NOMO-1 (cell line): ENCODE measurements at regions not wholly inside any gene's neighbourhood (a gene's known extent, or its start where the extent isn't known, plus 50 kb on each side); places are given as distances from the start of the nearest gene placed in this dataset.
A peak's percentile ranks its signal among the peaks of the same experiment; 100 is the strongest.

Source experiments
- DNase-seq, 2 experiments: peaks; one replicate each; lab custom pipeline; 2025; ENCODE audit not compliant: unreplicated experiment in 2 of 2; lab: John Stamatoyannopoulos, UW

DNA sequence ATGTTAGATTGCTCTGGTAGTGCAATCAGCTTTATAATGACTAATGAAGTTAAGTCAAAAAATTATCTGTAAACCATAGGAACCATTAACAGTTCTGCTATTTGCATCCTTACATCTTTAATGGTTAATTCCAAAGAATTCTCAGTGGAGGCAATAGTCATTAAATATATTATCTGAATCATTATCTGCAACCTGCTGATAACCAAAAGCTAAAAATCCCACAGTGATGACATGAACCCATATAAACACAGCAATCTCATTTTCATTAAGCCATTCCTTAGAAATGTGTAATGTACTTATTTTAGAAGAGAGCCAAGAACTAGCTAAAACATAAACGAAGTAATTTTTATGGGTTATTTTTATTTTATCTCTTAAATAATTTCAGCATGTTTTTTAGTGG lies 60.2 kb downstream of the MAGEB16 start:
- DNase-seq, result no peak

DNA sequence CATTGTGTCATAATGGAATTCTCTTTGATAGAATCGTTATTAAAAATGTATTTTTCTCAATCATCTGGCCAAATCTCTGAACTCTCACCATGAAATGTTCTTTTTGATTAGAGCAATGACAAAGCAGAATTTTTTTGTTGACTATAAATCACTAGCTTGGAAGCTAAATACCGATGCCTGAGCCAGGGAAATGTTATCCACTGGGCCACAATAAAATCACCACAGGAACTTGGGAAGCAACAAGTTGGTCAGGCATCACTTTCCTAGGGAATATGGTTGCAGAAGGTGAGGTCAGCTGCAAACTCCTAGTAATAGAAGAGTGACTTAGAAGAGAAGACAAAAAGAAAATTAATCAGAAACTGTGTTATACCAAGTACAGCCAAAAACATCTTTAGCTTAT lies 60.6 kb upstream of the CFAP47 start:
- no peak for DNase-seq

DNA sequence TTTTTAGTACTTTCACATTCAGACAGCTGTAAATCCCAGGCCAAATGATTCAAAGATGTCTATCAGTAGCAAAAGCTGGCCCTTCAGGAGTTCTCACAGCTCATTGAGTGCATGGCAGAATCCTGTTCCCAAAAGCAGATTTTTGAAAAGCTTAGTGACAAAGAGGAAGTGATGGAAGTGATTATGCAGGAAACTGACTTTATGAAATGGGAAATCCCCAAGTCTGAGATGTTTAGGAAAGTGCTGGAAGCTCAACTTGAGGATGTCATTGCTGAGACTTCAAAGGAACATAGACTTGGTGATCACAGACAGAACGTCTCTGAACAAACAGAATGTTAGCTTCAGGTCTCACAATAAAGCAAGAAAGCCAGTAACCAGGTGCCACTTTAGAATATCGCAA lies 51.0 kb upstream of the CFAP47 start:
- peak in 1 of 2 experiments; percentile 52 for DNase-seq
